ENCODE measurements at regions not wholly inside any gene's neighbourhood (a gene's known extent, or its start where the extent isn't known, plus 50 kb on each side); places are given as distances from the start of the nearest gene placed in this dataset.
"Not testable (repeated sequence)": the region's sequence is repeated elsewhere in the genome, so short reads cannot be mapped to it uniquely, and the experiment has no call there.

DNA sequence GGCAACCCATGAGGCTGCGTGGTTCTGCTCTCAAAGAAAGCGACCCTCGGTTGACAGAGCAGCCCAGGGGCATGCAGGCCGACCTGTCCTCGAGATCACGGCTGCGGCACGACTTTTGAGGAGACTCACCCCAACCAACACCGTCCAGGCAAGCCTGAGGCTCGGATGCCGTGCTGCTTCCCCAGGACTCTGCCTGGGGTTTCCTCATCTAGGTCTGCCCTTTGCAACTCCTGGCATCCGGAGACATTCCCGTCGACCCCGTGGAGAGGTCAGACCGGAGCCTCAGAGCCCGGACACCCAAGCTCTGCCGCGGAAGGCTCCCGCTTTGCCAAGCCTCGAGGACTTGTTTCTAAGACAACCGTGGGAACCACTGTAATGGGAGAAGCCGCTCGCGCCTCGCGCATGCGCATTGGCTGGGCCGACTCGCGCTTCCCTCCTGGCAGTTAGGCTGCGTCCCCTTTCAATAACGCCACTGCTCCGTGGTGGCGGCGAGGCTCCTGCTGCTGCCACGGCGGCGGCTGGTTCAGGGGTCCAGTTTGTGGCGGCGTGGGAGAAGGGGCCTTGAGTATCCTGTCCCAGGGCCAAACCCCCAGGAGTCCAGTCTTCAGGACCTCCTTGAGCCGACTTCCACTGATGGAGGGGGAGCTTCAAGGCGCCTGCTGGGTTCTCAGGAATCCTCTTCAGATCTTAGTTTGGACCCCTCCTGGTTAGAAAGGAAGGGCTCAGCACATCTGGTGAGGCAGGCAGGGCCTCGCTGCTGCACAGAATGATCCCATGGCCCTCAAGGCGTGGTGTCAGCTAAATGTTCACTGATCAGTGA lies 101.7 kb upstream of the ZNF337 start:
- DNase-seq (ENCODE audit: low spot score) = not testable (repeated sequence)

GRCh38 chr20:25797062-25797461 lies 100.4 kb upstream of the ZNF337 start:
- DNase-seq (ENCODE audit: low spot score) = not testable (repeated sequence)

DNA sequence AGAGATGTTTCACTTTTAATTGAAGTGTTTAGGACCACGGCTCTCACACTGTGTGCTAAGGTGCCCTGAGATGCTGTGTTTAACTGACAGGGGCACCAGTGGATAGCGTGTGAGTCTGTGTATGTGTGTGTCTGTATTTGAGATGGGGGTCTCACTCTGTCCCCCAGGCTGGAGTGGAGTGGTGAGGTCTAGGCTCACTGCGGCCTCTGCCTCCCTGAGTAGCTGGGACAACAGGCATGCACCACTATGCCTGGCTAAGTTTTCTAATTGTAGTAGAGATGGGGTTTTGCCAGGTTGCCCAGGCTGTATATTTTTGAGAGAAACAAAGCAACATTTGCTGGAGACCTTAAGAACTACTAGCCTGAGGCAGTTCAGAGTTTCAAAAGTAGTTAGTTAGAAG lies 80.6 kb upstream of the ZNF337 start:
- not testable (repeated sequence) for DNase-seq (ENCODE audit: low spot score)

- not testable (repeated sequence) for DNase-seq (ENCODE audit: low spot score)
Observed at GRCh38 chr20:25774711-25775110, 78.1 kb upstream of the ZNF337 start.

DNA sequence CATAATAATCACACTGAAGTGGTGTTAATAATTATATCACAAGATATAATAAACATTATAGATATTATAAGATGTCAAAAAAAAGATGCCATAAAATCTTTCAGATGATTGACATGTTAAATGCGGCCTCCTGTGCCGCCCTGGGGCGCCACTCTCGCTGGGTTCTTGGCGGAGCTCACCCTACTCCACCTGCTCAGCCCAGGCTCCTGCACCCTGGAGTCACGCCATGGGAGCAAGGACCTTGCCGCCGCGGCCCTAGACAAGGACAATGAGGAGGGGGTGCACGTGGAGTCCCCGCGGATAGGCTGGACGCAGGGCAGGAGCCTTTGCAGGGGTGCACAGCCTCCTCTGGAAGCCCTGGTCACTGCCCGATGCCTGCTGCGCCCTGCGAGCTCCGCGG lies 77.5 kb upstream of the ZNF337 start:
- DNase-seq (ENCODE audit: low spot score) = not testable (repeated sequence)

DNA sequence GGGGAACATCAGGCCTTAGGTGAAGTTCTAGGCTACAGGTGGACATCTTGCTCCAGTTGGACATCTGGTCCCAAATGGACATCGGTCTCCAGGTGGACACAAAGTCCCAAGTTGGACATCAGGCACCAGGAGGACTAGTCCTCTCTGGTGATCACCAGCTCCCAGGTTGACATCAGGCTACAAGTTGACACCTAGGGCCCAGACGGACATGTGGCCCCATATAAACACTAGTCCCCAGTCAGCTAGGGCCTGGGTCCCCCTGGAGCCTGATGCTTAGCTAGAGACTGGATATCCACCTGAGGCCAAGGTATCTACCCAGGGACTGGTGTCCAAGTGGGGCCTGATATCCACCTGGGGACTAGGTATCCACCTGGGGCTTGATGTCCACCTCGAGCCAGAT lies 75.8 kb upstream of the ZNF337 start:
- DNase-seq (ENCODE audit: low spot score) = not testable (repeated sequence)

DNA sequence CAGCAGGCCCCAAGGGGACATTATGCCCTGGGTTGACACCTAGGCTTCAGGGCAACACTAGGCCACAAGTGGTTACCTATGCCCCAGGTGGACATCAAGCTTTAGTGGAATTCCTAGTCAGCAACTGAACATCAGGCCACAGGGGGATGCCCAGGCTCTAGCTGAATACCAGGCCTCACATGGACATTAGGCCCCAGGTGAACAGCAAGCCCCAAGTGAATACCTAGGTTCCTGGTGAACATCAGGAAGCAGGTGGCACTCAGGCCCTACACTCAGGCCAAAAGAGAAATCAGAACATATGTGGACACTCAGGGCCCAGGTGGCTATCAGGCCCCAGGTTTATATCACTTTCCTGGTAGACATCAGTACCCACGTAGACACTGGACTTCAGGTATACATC lies 75.2 kb upstream of the ZNF337 start:
- not testable (repeated sequence) for DNase-seq (ENCODE audit: low spot score)

- no peak for DNase-seq (ENCODE audit: low spot score)
Observed at GRCh38 chr20:25761596-25761995, 64.9 kb upstream of the ZNF337 start.

DNA sequence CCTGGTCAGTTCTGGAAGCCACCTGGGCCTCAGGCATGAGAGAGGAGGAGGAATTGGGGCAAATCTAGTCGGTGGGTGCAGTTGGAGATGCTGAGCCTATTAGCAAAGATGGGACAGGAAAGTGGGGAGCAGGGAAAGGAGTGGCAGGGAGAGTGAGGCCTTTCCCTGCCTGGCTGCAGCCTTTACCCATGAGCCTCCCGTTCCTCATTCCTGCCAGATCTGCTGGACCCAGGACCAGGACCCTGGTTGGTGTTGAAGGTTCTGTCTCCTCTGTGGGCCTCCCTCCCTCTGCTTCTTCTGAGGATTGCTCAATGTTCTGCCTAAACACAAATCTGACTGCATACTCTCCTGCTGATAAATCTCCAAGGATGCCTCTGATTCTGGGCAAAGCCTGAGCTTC lies 64.4 kb upstream of the ZNF337 start:
- not testable (repeated sequence) for DNase-seq (ENCODE audit: low spot score)

DNA sequence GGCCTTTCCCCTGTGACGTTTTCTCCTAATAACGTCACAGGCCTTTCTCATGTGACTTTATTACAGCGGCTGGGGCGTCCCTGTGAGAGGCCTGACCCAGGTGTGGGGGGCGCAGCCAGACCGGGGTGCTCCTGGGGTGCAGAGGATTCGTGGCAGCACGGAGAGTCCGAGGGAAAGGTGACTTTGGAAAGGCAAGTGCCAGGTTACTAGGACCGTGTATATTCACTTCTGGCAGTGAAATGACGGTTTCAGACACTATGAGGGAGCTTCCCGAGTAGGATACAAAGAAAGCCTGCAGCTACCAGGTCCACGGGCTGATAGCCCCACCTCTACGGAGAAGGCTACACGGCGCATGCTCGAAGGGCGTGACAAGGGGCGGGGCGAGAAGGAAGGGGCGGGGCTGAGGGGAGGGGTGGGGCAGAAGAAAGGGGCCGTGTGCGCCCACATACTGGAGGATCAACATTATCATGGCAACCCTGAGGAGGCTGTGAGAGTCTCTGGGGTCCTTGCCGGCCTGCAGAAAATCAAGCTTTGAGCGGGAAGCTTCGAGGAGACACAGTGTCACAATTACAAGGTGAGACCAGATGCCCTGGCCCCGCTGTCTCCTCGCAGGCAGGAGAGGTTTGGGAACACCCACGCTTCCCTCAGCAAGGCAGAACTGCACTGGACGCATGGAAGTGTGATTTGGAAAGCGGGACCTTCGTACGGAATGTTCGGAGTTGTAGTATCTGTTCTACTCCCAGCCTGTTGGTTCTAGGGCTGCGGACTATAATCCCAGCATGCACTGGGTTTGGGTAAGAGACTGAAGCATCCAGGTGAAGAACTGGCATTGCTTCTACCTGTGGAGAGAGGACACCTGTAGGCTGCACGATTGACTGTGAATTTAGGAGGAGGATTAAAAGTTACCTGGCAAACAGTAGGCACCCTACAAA lies 54.4 kb upstream of the ZNF337 start:
- DNase-seq (ENCODE audit: low spot score) = peak; percentile 66

DNA sequence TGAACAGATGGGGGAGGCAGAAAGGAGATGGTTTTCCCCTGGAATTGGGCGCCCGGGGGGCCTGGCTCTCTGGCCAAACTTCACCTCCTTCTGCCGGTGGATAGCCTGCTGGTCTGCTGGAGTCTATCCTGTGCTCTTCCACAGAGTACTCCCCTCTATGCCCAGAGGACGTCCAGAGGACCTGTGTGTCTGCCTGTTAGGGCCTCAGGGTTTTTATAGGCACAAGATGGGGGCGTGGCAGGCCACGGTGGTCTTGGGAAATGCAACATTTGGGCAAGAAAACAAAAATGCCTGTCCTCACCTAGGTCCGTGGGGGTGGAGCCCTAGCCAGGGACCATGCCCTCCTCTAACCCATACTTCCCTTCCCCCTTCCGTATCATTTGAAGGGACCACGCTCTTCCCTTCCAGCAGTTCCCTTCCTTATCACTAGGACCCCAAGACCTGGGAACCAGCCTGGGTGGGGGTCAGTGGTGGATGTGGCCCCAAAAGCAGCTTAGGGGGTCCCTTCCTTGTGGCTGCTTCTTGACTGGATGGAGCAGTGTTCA lies 53.6 kb upstream of the ZNF337 start:
- DNase-seq (ENCODE audit: low spot score) = no peak

DNA sequence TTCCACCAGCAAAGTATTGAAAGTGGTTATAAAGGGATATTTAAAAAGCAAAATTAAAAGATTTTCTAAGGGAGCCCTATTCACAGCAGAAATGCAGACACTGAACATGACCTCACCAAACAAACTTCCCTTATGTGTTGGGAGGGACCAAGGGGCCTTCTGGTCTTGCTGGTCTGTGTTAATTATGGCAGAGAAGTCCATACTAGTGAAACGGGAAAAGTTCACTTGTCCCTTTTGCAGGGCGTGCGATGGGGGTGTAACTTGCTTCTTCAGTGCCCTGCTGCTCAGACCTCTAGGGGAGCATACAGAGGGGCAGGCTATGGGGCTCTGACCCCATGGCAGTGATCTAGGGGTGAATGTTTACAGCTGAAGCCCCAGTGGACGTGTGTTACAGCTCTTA lies 53.0 kb upstream of the ZNF337 start:
- no peak for DNase-seq (ENCODE audit: low spot score)

Measured in CD4-positive, alpha-beta T cell treated with Interleukin-15 for 4 hours (primary cell).